ENCODE measurements at regions not wholly inside any gene's neighbourhood (a gene's known extent, or its start where the extent isn't known, plus 50 kb on each side); places are given as distances from the start of the nearest gene placed in this dataset.

DNA sequence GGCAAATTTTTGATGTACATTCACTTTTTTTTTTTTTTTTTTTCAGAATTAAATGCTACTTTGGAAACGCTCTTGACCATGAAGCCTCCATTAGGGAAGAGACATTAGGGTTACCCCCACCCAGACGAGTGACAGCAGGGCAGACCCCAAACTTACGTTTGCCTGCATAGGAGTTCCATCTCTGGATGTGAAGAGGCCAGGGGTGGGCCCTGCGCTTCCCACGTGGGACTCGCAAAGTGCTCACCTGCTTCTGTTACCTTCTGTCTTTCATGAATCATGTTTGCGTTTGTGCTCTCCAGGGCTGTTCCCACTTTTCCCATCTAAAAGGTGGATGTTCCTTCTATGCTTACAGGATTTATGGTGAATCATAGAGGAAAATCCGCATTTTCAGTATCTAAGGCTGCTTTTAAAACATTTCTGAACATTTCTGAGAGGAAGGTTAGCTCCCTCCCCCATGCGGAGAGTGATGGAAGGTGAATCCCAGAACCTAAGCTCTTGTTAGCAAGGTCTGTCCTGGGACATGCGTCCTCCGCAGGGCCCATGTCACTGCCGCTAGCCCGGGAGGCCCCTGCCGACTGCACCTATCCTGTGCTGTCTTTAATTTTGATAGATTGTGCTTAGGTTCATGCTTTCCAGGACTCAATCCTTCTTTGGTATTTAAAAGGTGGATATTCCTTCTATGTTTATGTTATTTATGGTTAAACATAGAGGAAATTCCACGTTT, 135.7 kb upstream of the RTL1 start:
- TF ChIP-seq POLR2A (IDR thresholded peaks at IDR 0.05): no peak
- TF ChIP-seq, protein P1, sequence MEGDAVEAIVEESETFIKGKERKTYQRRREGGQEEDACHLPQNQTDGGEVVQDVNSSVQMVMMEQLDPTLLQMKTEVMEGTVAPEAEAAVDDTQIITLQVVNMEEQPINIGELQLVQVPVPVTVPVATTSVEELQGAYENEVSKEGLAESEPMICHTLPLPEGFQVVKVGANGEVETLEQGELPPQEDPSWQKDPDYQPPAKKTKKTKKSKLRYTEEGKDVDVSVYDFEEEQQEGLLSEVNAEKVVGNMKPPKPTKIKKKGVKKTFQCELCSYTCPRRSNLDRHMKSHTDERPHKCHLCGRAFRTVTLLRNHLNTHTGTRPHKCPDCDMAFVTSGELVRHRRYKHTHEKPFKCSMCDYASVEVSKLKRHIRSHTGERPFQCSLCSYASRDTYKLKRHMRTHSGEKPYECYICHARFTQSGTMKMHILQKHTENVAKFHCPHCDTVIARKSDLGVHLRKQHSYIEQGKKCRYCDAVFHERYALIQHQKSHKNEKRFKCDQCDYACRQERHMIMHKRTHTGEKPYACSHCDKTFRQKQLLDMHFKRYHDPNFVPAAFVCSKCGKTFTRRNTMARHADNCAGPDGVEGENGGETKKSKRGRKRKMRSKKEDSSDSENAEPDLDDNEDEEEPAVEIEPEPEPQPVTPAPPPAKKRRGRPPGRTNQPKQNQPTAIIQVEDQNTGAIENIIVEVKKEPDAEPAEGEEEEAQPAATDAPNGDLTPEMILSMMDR (IDR thresholded peaks at IDR 0.05): no peak

Data from right lobe of liver (tissue), 4 donors.